ENCODE measurements at regions not wholly inside any gene's neighbourhood (a gene's known extent, or its start where the extent isn't known, plus 50 kb on each side); places are given as distances from the start of the nearest gene placed in this dataset.

DNA sequence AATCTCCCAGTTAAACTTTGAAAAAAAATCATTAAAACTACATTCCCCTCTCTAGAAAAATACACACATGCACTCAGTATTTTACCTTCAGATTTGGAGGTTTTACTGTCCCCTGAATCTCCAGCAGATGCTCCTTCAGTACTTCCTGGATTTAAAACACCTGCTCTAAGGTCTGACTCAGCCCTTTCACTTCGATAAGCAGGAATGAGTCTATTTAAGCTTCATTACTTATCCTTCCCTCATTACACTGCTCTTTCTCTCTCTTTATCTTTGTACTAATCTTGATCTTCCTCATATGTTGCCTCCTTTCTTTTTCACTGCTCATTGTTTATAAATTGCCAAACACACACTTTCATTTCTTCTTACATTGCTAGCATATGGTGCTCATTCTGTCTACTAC, 443.9 kb downstream of the DIPK2A start:
- TF ChIP-seq, protein P1, sequence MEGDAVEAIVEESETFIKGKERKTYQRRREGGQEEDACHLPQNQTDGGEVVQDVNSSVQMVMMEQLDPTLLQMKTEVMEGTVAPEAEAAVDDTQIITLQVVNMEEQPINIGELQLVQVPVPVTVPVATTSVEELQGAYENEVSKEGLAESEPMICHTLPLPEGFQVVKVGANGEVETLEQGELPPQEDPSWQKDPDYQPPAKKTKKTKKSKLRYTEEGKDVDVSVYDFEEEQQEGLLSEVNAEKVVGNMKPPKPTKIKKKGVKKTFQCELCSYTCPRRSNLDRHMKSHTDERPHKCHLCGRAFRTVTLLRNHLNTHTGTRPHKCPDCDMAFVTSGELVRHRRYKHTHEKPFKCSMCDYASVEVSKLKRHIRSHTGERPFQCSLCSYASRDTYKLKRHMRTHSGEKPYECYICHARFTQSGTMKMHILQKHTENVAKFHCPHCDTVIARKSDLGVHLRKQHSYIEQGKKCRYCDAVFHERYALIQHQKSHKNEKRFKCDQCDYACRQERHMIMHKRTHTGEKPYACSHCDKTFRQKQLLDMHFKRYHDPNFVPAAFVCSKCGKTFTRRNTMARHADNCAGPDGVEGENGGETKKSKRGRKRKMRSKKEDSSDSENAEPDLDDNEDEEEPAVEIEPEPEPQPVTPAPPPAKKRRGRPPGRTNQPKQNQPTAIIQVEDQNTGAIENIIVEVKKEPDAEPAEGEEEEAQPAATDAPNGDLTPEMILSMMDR (IDR thresholded peaks at IDR 0.05; ENCODE audit: insufficient read depth, low read depth, low read length) = no peak
- TF ChIP-seq EZH2 (IDR thresholded peaks at IDR 0.05; ENCODE audit: insufficient read depth, low read length) = no peak

Measured in astrocyte (in vitro differentiated cells and primary cell).